Endothelial cell of umbilical vein (primary cell): ENCODE measurements at regions not wholly inside any gene's neighbourhood (a gene's known extent, or its start where the extent isn't known, plus 50 kb on each side); places are given as distances from the start of the nearest gene placed in this dataset.

Experiments used
- BruUV-seq: library from RNA; stranded (reverse); fragments of 400-500 nt; replicated peaks from 2 replicates; lab custom pipeline; 2021; lab: Mats Ljungman, UMichigan
- CTCF ChIA-PET: fragments of 300-600, 350-600 bp; sonication (Branson Sonifier 250); formaldehyde crosslinking; loops from one replicate; lab custom pipeline; 2021; ENCODE audit warnings: antibody characterized with exemption, inconsistent platforms; lab: Charles Lee
- POLR2A ChIA-PET: fragments of 300-600, 350-600 bp; sonication (Branson Sonifier 250); formaldehyde crosslinking; loops from one replicate; lab custom pipeline; 2021; ENCODE audit warnings: antibody characterized with exemption, inconsistent platforms; lab: Charles Lee
- DNase-seq: peaks from one replicate; pipeline ENCODE4 v3.0.0-alpha.2; 2011; ENCODE audit warnings: low read depth, low spot score
- FAIRE-seq: peaks from 2 replicates; lab custom pipeline; 2011; peaks lifted over from hg19 to GRCh38; lab: Jason Lieb, UNC
- H2AFZ ChIP-seq: 2 replicates; pipeline ENCODE4 v1.6.0; 2012; ENCODE audit warnings: low read depth, low read length, control low read depth, inconsistent platforms
- H3K27ac ChIP-seq: 2 replicates; pipeline ENCODE4 v1.5.1; 2011; ENCODE audit warnings: low read depth, mild to moderate bottlenecking, control low read depth, low read length, moderate library complexity; ENCODE audit not compliant: insufficient read depth
- H3K27me3 ChIP-seq, 2 experiments: 2 replicates each; pipeline versions ENCODE4 v1.6.0 to v1.6.1; 2011; ENCODE audit warnings: low read length in 2 of 2, mixed read lengths in 1 of 2; ENCODE audit not compliant: control insufficient read depth in 2 of 2, insufficient read depth in 2 of 2
- H3K36me3 ChIP-seq, 2 experiments: 2 replicates in 1 of 2; 3 replicates in 1 of 2; pipeline ENCODE4 v1.5.1; 2011; ENCODE audit warnings: low read length in 2 of 2, mild to moderate bottlenecking in 1 of 2, moderate library complexity in 1 of 2; ENCODE audit not compliant: control insufficient read depth in 2 of 2, insufficient read depth in 2 of 2; ENCODE audit errors: extremely low read depth in 1 of 2
- H3K4me1 ChIP-seq: 3 replicates; pipeline ENCODE4 v1.5.1; 2011; ENCODE audit warnings: mild to moderate bottlenecking, low read length; ENCODE audit not compliant: control insufficient read depth, insufficient read depth; ENCODE audit errors: extremely low read depth
- H3K4me2 ChIP-seq: 2 replicates; pipeline ENCODE4 v1.6.1; 2011; ENCODE audit warnings: low read length, control low read depth, mixed read lengths; ENCODE audit not compliant: insufficient read depth
- H3K4me3 ChIP-seq, 3 experiments: fragments of 200-600 bp in 1 of 3; sonication (generic), shearing (Covaris generic) in 1 of 3; replicated peaks in 1 of 3; 2 replicates each; pipeline ENCODE4 v1.5.1; 2011 to 2016; ENCODE audit warnings: control low read depth in 3 of 3, low read length in 3 of 3, mild to moderate bottlenecking in 2 of 3, inconsistent platforms in 1 of 3, low read depth in 1 of 3, moderate library complexity in 1 of 3; ENCODE audit not compliant: insufficient read depth in 1 of 3
- H3K79me2 ChIP-seq: 2 replicates; pipeline ENCODE4 v1.6.0; 2012; ENCODE audit warnings: low read length, inconsistent platforms; ENCODE audit not compliant: control insufficient read depth, insufficient read depth
- H3K9ac ChIP-seq: replicated peaks from 2 replicates; pipeline ENCODE3; 2011; ENCODE audit warnings: low read length, control low read depth; ENCODE audit not compliant: insufficient read depth; ENCODE audit errors: extremely low read depth
- H3K9me1 ChIP-seq: replicated peaks from 3 replicates; pipeline ENCODE4 v1.6.0; 2011; ENCODE audit warnings: mild to moderate bottlenecking, low read length; ENCODE audit not compliant: control insufficient read depth, insufficient read depth; ENCODE audit errors: extremely low read depth
- H3K9me3 ChIP-seq: replicated peaks from 2 replicates; pipeline ENCODE4 v1.5.1; 2012; ENCODE audit warnings: low read length, inconsistent platforms; ENCODE audit not compliant: control insufficient read depth, insufficient read depth
- H4K20me1 ChIP-seq: replicated peaks from 2 replicates; pipeline ENCODE3; 2011; ENCODE audit warnings: mild to moderate bottlenecking, low read length; ENCODE audit not compliant: control insufficient read depth, insufficient read depth; ENCODE audit errors: extremely low read depth
- CTCF ChIP-seq, 2 donors: IDR thresholded peaks; 1 replicate in 1 of 2; 2 replicates in 1 of 2; pipeline ENCODE4 v1.5.1; 2011; ENCODE audit warnings: low read length in 2 of 2, mild to moderate bottlenecking in 2 of 2, moderate library complexity in 2 of 2, control low read depth in 1 of 2, inconsistent platforms in 1 of 2, low read depth in 1 of 2; ENCODE audit not compliant: insufficient read depth in 1 of 2; ENCODE audit errors: extremely low read depth in 1 of 2
- EZH2 ChIP-seq: IDR thresholded peaks from 2 replicates; pipeline ENCODE4 v1.6.1; 2012; ENCODE audit warnings: borderline replicate concordance, low read depth, mild to moderate bottlenecking, moderate library complexity, low read length, inconsistent platforms; ENCODE audit not compliant: severe bottlenecking
- FOS ChIP-seq: IDR thresholded peaks from 2 replicates; pipeline ENCODE4 v1.6.1; 2011; ENCODE audit warnings: mild to moderate bottlenecking, low read length, moderate library complexity, borderline replicate concordance; ENCODE audit not compliant: insufficient read depth
- GATA2 ChIP-seq: IDR thresholded peaks from 2 replicates; pipeline ENCODE4 v1.7.0; 2011; ENCODE audit warnings: low read depth, mild to moderate bottlenecking, moderate library complexity, mixed read lengths, low read length; ENCODE audit not compliant: insufficient read length, insufficient read depth
- JUN ChIP-seq: IDR thresholded peaks from 2 replicates; pipeline ENCODE4 v1.6.1; 2011; ENCODE audit warnings: borderline replicate concordance, low read depth; ENCODE audit not compliant: insufficient read length, insufficient read depth
- MYC ChIP-seq: IDR thresholded peaks from one replicate; pipeline ENCODE4 v1.6.1; 2011; ENCODE audit warnings: mild to moderate bottlenecking, low read depth, low read length
- POLR2A ChIP-seq: IDR thresholded peaks from 2 replicates; pipeline ENCODE4 v1.6.1; 2012; ENCODE audit warnings: low read depth, mild to moderate bottlenecking, control low read depth, low read length
- POLR2AphosphoS5 ChIP-seq: IDR thresholded peaks from 2 replicates; pipeline ENCODE4 v1.6.1; 2012; ENCODE audit warnings: low read depth, mild to moderate bottlenecking, control low read depth, low read length, moderate library complexity; ENCODE audit not compliant: insufficient read depth
- dilution Hi-C: fragments of 300-500 bp; cut with MboI; formaldehyde crosslinking; loops from one replicate; pipeline ENCODE4 v1.15.0; 2019; ENCODE audit warnings: low sequenced_read_pairs; ENCODE audit not compliant: extremely low pct_ligation_motif_present
- intact Hi-C: fragments of 100-400 bp; cut with micrococcal nuclease; formaldehyde crosslinking; loops from one replicate; pipeline ENCODE4 v1.10.0; 2022
- TF ChIP-seq, protein P1 (sequence below): IDR thresholded peaks from 2 replicates; pipeline ENCODE4 v1.6.1; 2011; ENCODE audit not compliant: insufficient read depth, insufficient read length

DNA sequence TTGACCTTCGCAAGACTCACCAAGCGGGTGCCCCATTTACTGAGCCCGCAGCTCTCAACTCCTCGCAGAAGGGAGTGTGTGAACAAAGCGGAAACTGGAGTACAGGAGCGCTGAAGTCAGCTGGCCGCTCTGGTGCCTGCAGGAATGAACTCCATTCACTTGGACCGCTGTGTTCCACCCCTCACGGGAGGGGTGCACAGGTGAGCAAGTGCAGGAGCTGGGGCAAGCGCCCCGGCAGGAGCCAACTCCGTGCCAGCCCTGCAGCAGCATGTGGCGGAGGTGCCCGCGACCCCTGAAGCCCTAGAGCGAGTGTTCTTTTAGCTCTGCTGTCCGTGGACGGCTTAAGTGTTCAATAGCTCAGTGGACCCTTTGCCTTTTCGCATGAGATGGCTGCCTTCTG, 471.6 kb upstream of the ADGRL4 start:
- POLR2A ChIA-PET, result no interaction called here
- DNase-seq (no peak), FAIRE-seq (no peak)
- no peaks in the 10 kb centered on the region for H3K79me2 ChIP-seq
- H4K20me1 ChIP-seq, result no peaks in the 10 kb centered on the region
- H3K9me1 ChIP-seq, result no peaks in the 10 kb centered on the region
- no peak overlapping the region for H3K9ac ChIP-seq
- intact Hi-C loops (no loop called here), dilution Hi-C loops (no loop called here)
- BruUV-seq, result no TSS peak
- H3K36me3 ChIP-seq, result no peaks in the 10 kb centered on the region
- H3K27me3 ChIP-seq, result no peaks in the 10 kb centered on the region
- TF ChIP-seq GATA2 (no peak), JUN (no peak), POLR2A (no peak), CTCF (IDR thresholded peaks at IDR 0.05; ENCODE audit: extremely low read depth in 1 of 2, insufficient read depth in 1 of 2, low read depth in 1 of 2, low read length in 2 of 2) (no peak), FOS (no peak), MYC (no peak), EZH2 (no peak), POLR2AphosphoS5 (no peak)
- TF ChIP-seq, protein P1, sequence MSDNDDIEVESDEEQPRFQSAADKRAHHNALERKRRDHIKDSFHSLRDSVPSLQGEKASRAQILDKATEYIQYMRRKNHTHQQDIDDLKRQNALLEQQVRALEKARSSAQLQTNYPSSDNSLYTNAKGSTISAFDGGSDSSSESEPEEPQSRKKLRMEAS, result no peak
- H3K4me3 ChIP-seq, result no peak overlapping the region
- no peak overlapping the region for H2AFZ ChIP-seq
- CTCF ChIA-PET, result no interaction called here
- H3K4me2 ChIP-seq, result no peak overlapping the region
- no peak overlapping the region for H3K27ac ChIP-seq
- no peaks in the 10 kb centered on the region for H3K9me3 ChIP-seq
- no peaks in the 10 kb centered on the region for H3K4me1 ChIP-seq
